NCI-H510A (cell line): ENCODE measurements at regions not wholly inside any gene's neighbourhood (a gene's known extent, or its start where the extent isn't known, plus 50 kb on each side); places are given as distances from the start of the nearest gene placed in this dataset.

Source experiments
- DNase-seq: peaks from one replicate; lab custom pipeline; 2025; lab: John Stamatoyannopoulos, UW

- DNase-seq = no peak
These were observed 151.3 kb upstream of the NCK2 start for GRCh38 chr2:105593221-105593967.

DNA sequence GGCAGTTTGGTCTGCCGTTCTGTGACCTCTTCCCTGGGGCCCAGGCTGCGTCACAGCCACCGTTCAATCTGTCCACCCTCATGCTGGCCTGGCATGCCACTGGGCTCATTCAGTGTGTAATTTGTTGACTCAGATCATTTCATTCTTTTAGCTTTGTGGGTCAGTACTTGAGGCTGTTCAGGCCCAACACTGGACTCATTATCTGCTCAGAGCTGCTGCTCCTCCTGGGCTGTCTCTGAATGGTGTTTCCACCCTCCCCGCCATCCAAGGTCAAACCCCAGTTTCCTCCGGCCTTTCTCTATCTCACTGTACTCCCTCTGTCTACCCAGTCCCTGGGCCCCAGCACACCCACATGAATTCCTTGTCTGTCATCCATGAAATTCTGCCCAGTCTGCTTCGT lies 152.4 kb upstream of the NCK2 start:
- DNase-seq = no peak

GRCh38 chr2:105590780-105591660 lies 153.7 kb upstream of the NCK2 start:
- DNase-seq = no peak

- no peak for DNase-seq
These were observed 156.1 kb upstream of the NCK2 start for GRCh38 chr2:105588581-105588980.

GRCh38 chr2:105587637-105588036 lies 157.1 kb upstream of the NCK2 start:
- no peak for DNase-seq

DNA sequence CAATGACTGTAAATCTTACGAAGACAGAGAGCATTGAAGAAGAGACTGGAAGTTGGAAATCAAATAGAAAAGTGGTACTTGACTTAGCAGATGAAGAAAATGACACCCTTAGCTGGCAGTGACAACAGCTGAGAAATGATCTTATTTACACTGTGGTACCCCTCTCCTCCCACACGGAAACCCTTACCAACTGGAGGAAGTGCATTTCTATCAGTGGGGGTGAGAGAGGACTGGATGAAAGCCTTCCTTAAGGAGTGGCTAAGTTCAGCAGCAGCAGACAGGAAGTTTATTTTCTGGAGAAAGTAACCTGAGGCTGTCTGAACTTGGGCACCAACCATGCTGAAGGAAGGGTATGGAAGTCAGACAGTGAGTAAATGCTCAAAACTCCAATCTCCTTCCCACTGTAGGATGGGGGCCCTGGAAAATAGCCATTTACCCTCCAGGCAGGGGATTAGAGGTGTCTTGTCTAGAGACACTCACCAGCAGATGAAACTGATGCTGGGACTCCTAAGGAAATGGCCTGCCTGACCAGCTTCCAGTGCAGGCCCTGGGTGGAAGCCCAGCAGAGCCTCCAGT lies 160.2 kb upstream of the NCK2 start:
- no peak for DNase-seq

GRCh38 chr2:105582952-105583660 lies 161.6 kb upstream of the NCK2 start:
- no peak for DNase-seq

- DNase-seq = no peak
These were observed 163.2 kb upstream of the NCK2 start for GRCh38 chr2:105581555-105581944.

DNA sequence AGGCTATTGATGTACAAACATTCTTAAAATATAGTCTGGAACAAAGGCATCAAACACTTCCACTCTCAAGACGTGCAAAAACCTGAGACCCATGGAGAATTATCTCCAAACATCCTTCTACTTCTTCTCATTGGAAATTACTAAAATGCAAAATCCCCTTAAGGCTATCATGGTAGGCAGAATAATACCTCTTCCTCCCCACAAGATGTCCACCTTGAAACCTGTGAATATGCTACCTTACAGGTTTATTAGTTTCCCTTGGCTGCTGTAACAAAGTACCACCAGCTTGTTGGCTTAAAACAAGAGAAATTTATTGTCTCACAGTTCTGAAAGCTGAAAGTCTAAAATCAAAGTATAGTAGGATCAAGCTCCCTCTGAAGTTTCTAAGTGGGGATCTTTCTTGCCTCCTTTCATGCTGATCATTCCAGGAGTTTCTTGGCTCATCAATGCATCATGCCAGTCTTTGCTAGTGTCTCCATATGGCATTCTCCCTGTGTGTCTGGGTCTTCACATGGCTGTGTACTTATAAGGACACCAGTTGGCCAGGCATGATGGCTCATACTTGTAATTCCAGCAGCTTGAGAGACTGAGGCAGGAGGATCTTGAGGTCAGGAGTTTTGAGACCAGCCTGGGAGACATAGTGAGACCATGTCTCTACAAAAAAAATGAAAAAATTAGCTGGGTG lies 163.7 kb upstream of the NCK2 start:
- DNase-seq = no peak

- DNase-seq = no peak
These were observed 164.5 kb upstream of the NCK2 start for GRCh38 chr2:105580216-105580615.

GRCh38 chr2:105578166-105578565 lies 166.5 kb upstream of the NCK2 start:
- no peak for DNase-seq

DNA sequence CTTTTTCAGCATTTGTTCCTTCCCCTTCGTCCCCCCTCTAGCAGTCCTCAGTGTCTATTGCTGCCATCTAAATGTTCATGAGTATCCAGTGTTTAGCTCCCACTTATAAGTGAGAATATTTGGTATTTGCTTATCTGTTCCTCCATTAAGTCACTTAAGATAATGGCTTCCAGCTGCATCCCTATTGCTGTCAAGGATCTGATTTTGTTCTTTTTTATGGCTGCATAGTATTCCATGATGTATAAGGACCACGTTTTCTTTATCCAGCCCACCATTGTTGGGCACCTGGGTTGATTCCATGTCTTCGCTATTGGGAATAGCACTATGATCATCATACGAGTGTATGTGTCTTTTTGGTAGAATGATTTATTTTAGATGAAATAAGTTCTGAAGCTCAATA lies 166.9 kb upstream of the NCK2 start:
- no peak for DNase-seq

- no peak for DNase-seq
These were observed 168.1 kb upstream of the NCK2 start for GRCh38 chr2:105576440-105577241.

- DNase-seq = no peak
These were observed 168.7 kb upstream of the NCK2 start for GRCh38 chr2:105576050-105576439.

DNA sequence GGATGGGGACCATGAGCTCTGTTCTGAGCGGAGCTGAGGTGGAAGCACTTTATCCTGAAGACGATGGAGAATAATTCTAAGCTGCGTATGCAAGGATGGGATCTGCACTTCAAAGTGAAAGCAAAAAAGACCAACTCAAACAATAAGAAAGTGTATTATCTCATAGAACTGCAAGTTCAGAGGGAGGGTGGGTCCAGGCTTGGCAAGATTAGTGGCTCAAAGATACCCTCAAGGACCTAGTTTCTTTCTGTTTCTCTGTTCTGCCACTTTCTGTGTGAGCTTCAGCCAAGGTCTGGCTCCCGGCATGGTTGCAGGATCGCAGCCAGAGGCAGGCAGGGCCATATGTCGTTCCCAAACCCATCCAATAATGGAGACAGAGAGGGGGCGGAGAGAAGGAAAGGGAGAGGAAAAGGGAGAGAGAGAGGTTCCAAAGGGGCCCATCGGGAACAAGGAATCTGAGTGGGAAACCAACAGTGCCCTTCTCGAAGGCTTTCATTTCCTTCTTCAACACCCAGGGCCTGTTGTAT lies 169.2 kb upstream of the NCK2 start:
- DNase-seq = no peak

DNA sequence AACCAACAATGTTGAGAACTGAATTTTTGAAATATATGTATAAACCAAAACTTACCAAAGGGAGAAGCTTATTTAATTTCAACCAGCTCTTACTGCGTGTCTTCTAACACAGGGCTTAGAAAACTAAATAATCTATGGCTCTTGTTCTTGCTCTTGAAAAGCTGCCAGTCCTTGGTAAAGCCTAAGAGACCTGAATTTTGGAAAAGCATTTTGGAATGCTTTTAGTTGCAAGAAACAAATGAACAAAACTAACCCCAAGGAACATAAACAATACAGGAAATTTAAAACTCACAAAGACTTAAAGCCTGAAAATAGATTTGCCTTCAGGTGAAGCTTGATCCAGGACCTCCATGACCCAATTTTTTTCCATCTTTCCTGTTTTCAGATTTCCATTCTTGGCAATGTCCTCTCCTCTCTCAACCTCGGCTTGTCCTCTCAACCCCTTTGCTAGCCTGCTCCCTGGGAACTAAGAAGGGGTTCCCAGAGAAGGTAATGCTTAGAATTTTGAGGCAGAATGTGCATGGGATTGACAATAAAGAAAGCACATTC lies 169.8 kb upstream of the NCK2 start:
- no peak for DNase-seq

DNA sequence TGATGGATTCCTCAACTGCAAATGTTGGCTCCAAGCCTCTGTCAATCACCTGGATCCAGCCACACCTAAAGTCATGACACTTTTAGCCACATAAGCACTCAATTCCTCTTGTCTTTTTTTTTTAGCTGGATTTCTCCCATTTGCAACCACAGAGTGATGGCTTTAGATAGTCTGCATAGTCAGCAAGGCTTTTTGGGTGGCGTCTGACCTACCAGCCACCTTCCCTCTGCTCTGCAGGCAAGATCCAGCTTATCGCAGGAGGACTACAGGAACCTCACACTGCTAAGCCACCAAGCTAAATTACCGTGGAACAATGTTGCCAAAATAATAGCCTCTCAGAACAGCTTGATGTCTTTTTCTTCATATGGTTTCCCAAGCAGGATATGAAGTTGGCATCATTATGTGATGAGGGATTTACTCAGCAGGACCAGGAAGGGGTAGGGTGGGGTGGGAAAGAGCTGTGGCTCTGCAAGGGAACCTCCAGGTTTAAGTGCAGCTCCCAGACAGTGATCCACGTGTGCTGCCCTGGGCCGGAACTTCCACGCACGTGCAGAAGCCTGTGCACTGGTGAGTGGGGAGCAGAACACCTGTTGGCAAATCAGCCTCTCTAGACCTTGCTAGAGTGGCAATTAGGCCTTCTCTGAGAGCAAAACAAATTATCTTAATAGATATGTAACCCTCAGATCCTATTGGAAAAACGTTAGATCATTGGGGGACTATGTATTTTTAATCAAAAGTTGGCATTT lies 170.6 kb upstream of the NCK2 start:
- no peak for DNase-seq

- no peak for DNase-seq
These were observed 171.2 kb upstream of the NCK2 start for GRCh38 chr2:105573490-105573889.

DNA sequence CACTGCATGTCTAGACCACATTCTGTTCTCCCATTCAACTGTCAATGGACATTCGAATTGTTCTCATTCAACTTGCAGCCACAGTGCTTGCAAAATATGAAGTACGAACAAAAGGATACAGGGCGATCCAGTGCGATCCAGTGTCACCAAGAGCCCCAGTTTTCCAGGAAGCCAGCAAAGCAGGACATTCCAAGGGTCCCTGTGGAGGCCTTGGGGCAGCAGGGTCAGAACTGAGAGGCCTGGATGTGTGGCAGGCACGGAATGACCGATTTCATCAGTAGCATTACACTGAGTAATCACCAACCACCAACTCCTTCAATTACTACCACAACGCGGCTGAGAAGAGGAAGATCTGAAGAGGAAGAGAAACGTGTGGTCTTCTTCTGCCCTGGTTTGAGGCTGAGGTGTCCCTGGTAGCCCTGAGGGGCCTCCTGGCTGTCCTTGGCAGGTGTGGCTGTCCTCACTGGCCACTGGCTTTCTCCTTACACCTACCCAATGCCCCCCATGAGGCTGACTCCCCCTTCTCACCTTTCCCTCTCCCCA lies 172.7 kb upstream of the FHL2 start:
- no peak for DNase-seq
